ENCODE measurements at regions not wholly inside any gene's neighbourhood (a gene's known extent, or its start where the extent isn't known, plus 50 kb on each side); places are given as distances from the start of the nearest gene placed in this dataset.

DNA sequence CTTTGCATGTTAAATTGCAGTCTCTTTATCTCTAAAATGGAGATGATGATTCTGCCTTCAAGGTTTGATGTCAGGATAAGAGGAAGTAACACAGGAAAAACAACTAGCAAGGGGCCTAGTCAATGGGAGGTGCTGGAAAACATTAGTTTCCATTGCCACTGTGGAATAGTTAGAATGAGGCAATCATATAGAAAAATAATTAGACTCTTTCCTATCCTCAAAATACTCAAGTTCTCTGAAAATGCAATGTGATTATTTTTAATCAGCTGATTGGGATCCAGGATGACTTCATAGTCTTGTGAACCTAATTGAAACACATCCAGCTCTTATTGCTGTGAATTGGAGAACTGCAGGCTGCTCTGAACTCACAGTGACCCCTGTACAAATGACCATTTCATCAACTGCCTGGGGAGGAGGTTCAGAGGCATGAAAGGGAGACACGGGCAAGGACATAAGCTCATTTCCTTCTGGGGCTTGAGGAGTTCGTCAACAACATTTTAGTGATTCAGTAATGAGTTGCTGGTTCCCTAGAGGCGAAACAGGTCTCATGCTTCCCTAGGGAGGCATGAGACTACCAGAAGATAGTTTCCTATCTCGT lies 422.5 kb downstream of the LPIN1 start:
- Histone ChIP-seq H3K9me1 (ENCODE audit: control insufficient read depth, extremely low read depth, insufficient read depth, low read length) (no peaks in the 10 kb centered on the region), H4K20me1 (ENCODE audit: control insufficient read depth, extremely low read depth, insufficient read depth, low read length) (no peaks in the 10 kb centered on the region), H3K79me2 (ENCODE audit: control insufficient read depth, insufficient read depth, low read length) (no peaks in the 10 kb centered on the region), H2AFZ (ENCODE audit: control insufficient read depth, low read length) (no peak overlapping the region), H3K27ac (ENCODE audit: control insufficient read depth, insufficient read depth, low read length) (no peak overlapping the region), H3K4me3 (ENCODE audit: control insufficient read depth in 2 of 3, extremely low read depth in 1 of 3, insufficient read depth in 2 of 3, low read depth in 1 of 3, low read length in 3 of 3) (no peak overlapping the region), H3K9ac (ENCODE audit: control insufficient read depth, extremely low read depth, insufficient read depth, low read length) (no peak overlapping the region), H3K4me1 (ENCODE audit: control insufficient read depth, extremely low read depth, insufficient read depth, low read length) (no peaks in the 10 kb centered on the region), H3K36me3 (ENCODE audit: control insufficient read depth in 2 of 2, extremely low read depth in 1 of 2, insufficient read depth in 2 of 2, low read length in 2 of 2) (no peaks in the 10 kb centered on the region), H3K9me3 (ENCODE audit: control insufficient read depth, low read depth, low read length) (no peaks in the 10 kb centered on the region), H3K4me2 (ENCODE audit: control insufficient read depth, extremely low read depth, insufficient read depth, low read depth, low read length) (no peak overlapping the region), H3K27me3 (ENCODE audit: control insufficient read depth, extremely low read depth, insufficient read depth, low read length) (no peaks in the 10 kb centered on the region)
- dilution Hi-C loops (cut with MboI; ENCODE audit: extremely low pct_ligation_motif_present, low sequenced_read_pairs): no loop called here
- no peak for TF ChIP-seq EZH2 (IDR thresholded peaks at IDR 0.05; ENCODE audit: low read length)
- TF ChIP-seq, protein P1, sequence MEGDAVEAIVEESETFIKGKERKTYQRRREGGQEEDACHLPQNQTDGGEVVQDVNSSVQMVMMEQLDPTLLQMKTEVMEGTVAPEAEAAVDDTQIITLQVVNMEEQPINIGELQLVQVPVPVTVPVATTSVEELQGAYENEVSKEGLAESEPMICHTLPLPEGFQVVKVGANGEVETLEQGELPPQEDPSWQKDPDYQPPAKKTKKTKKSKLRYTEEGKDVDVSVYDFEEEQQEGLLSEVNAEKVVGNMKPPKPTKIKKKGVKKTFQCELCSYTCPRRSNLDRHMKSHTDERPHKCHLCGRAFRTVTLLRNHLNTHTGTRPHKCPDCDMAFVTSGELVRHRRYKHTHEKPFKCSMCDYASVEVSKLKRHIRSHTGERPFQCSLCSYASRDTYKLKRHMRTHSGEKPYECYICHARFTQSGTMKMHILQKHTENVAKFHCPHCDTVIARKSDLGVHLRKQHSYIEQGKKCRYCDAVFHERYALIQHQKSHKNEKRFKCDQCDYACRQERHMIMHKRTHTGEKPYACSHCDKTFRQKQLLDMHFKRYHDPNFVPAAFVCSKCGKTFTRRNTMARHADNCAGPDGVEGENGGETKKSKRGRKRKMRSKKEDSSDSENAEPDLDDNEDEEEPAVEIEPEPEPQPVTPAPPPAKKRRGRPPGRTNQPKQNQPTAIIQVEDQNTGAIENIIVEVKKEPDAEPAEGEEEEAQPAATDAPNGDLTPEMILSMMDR (optimal IDR thresholded peaks at IDR 0.05 in 1 of 3, IDR thresholded peaks at IDR 0.05 in 1 of 3, conservative IDR thresholded peaks at IDR 0.05 in 1 of 3; ENCODE audit: extremely low read depth in 1 of 3, insufficient read depth in 2 of 3, low read length in 3 of 3): no peak
- peak; percentile 34 for FAIRE-seq
- DNase-seq (ENCODE audit: low read depth, low spot score): no peak

DNA sequence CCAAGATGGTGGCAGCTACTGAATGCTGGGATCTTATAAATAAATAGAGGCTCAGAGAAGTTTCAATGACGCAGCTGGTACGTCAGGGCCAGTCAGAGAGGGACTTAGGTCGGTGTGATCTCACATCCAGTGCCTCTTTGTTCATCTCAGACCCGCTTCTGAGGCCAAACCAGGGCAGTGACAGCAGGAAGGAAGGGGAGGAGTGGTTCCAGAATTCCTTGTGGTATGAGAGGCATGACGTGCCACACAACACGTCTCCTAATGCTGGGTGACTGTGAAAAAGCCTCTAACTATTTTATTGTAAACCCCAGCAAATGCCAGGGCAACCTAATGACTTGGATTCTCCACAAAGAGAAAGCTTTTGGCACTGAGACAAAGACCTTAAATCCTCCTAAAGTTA lies 423.3 kb downstream of the LPIN1 start:
- H3K4me2 ChIP-seq (ENCODE audit: control insufficient read depth, extremely low read depth, insufficient read depth, low read depth, low read length): no peak overlapping the region
- no peaks in the 10 kb centered on the region for H3K36me3 ChIP-seq (ENCODE audit: control insufficient read depth in 2 of 2, extremely low read depth in 1 of 2, insufficient read depth in 2 of 2, low read length in 2 of 2)
- no peaks in the 10 kb centered on the region for H3K9me3 ChIP-seq (ENCODE audit: control insufficient read depth, low read depth, low read length)
- no peaks in the 10 kb centered on the region for H3K27me3 ChIP-seq (ENCODE audit: control insufficient read depth, extremely low read depth, insufficient read depth, low read length)
- no peak for DNase-seq (ENCODE audit: low read depth, low spot score)
- H3K9me1 ChIP-seq (ENCODE audit: control insufficient read depth, extremely low read depth, insufficient read depth, low read length): no peaks in the 10 kb centered on the region
- no peaks in the 10 kb centered on the region for H3K79me2 ChIP-seq (ENCODE audit: control insufficient read depth, insufficient read depth, low read length)
- H2AFZ ChIP-seq (ENCODE audit: control insufficient read depth, low read length): no peak overlapping the region
- no peak for TF ChIP-seq EZH2 (IDR thresholded peaks at IDR 0.05; ENCODE audit: low read length)
- TF ChIP-seq, protein P1 (optimal IDR thresholded peaks at IDR 0.05 in 1 of 3, IDR thresholded peaks at IDR 0.05 in 1 of 3, conservative IDR thresholded peaks at IDR 0.05 in 1 of 3; ENCODE audit: extremely low read depth in 1 of 3, insufficient read depth in 2 of 3, low read length in 3 of 3): no peak
- dilution Hi-C loops (cut with MboI; ENCODE audit: extremely low pct_ligation_motif_present, low sequenced_read_pairs): no loop called here
- no peak overlapping the region for H3K9ac ChIP-seq (ENCODE audit: control insufficient read depth, extremely low read depth, insufficient read depth, low read length)
- H3K4me3 ChIP-seq (ENCODE audit: control insufficient read depth in 2 of 3, extremely low read depth in 1 of 3, insufficient read depth in 2 of 3, low read depth in 1 of 3, low read length in 3 of 3): no peak overlapping the region
- H4K20me1 ChIP-seq (ENCODE audit: control insufficient read depth, extremely low read depth, insufficient read depth, low read length): no peaks in the 10 kb centered on the region
- no peaks in the 10 kb centered on the region for H3K4me1 ChIP-seq (ENCODE audit: control insufficient read depth, extremely low read depth, insufficient read depth, low read length)
- H3K27ac ChIP-seq (ENCODE audit: control insufficient read depth, insufficient read depth, low read length): no peak overlapping the region
- FAIRE-seq: no peak
